Suprapubic skin (tissue), 4 donors: ENCODE measurements at regions not wholly inside any gene's neighbourhood (a gene's known extent, or its start where the extent isn't known, plus 50 kb on each side); places are given as distances from the start of the nearest gene placed in this dataset.

Source experiments
- DNase-seq, 2 donors: peaks; one replicate each; pipeline ENCODE4 v3.0.0-alpha.2; 2019; ENCODE audit warnings: low spot score in 2 of 2
- H3K27ac ChIP-seq: fragments of 200-600 bp; sonication (generic); one replicate; pipeline ENCODE4 v1.5.1; 2019
- H3K27me3 ChIP-seq: fragments of 200-600 bp; sonication (generic); one replicate; pipeline ENCODE4 v1.5.1; 2019
- H3K36me3 ChIP-seq: fragments of 200-600 bp; sonication (generic); one replicate; pipeline ENCODE4 v1.5.1; 2019
- H3K4me1 ChIP-seq: fragments of 200-600 bp; sonication (generic); one replicate; pipeline ENCODE4 v1.5.1; 2019
- H3K4me3 ChIP-seq: fragments of 200-600 bp; sonication (generic); one replicate; pipeline ENCODE4 v1.5.1; 2019; ENCODE audit warnings: mild to moderate bottlenecking
- H3K9me3 ChIP-seq: fragments of 200-600 bp; sonication (generic); one replicate; pipeline ENCODE4 v1.5.1; 2019
- EP300 ChIP-seq: sonication (generic); formaldehyde crosslinking; IDR thresholded peaks from one replicate; pipeline ENCODE4 v1.6.1; 2017; ENCODE audit warnings: antibody characterized with exemption
- POLR2A ChIP-seq, 2 donors: fragments of 450-650 bp; IDR thresholded peaks; one replicate each; pipeline ENCODE4 v1.6.1; 2017; ENCODE audit warnings: antibody characterized with exemption in 2 of 2, mild to moderate bottlenecking in 2 of 2, moderate library complexity in 2 of 2
- POLR2AphosphoS5 ChIP-seq, 3 donors: sonication (generic); formaldehyde crosslinking; IDR thresholded peaks; one replicate each; pipeline ENCODE4 v1.6.1; 2017; ENCODE audit warnings: antibody characterized with exemption in 3 of 3
- WGBS: methylation state at CpG from one replicate; pipeline ENCODE4 v1.1.5; 2018; 5-methylcytosine and 5-hydroxymethylcytosine counted together
- TF ChIP-seq, protein P1 (sequence below), 2 donors: fragments of 200-600 bp in 1 of 2; fragments of 450-650 bp in 1 of 2; sonication (generic) in 1 of 2; IDR thresholded peaks; one replicate each; pipeline ENCODE4 v1.5.1; 2016 to 2019; ENCODE audit warnings: antibody characterized with exemption in 2 of 2, mild to moderate bottlenecking in 1 of 2, moderate library complexity in 1 of 2

DNA sequence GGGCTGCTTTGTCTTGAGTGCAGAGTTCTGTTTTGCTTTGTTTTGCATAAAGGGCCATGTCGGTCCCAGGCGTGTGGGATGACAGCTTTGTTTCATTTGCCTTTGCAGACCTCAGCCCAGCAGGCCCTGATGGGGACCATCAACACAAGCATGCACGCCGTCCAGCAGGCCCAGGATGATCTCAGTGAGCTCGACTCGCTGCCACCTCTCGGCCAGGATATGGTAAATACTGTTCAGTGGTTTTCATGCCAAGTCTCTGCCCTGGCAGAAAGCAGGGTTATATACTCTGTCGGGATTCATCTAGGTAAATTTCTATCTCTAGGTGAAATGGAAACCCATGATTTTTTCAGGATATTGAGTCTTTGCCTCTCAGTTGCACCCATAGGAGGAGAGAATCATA lies 343.9 kb upstream of the TPM1 start:
- H3K4me3 ChIP-seq, result no peak overlapping the region
- WGBS, result 82% methylated on average over 8 of the region's 8 CpGs

GRCh38 chr15:62706317-62706716 lies 336.2 kb upstream of the TPM1 start:
- 48% methylated on average over 2 of the region's 2 CpGs for WGBS
- TF ChIP-seq POLR2AphosphoS5 (IDR thresholded peaks at IDR 0.05), result no peak
- TF ChIP-seq POLR2A (IDR thresholded peaks at IDR 0.05), result no peak
- TF ChIP-seq EP300, result no peak
- TF ChIP-seq, protein P1, sequence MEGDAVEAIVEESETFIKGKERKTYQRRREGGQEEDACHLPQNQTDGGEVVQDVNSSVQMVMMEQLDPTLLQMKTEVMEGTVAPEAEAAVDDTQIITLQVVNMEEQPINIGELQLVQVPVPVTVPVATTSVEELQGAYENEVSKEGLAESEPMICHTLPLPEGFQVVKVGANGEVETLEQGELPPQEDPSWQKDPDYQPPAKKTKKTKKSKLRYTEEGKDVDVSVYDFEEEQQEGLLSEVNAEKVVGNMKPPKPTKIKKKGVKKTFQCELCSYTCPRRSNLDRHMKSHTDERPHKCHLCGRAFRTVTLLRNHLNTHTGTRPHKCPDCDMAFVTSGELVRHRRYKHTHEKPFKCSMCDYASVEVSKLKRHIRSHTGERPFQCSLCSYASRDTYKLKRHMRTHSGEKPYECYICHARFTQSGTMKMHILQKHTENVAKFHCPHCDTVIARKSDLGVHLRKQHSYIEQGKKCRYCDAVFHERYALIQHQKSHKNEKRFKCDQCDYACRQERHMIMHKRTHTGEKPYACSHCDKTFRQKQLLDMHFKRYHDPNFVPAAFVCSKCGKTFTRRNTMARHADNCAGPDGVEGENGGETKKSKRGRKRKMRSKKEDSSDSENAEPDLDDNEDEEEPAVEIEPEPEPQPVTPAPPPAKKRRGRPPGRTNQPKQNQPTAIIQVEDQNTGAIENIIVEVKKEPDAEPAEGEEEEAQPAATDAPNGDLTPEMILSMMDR (IDR thresholded peaks at IDR 0.05), result no peak
- no peak overlapping the region for H3K4me3 ChIP-seq
- H3K27ac ChIP-seq, result no peak overlapping the region
- DNase-seq, result no peak
- H3K27me3 ChIP-seq, result no peaks in the 10 kb centered on the region
- peaks cover 23% of the 10 kb centered on the region for H3K36me3 ChIP-seq
- H3K4me1 ChIP-seq, result no peaks in the 10 kb centered on the region
- no peaks in the 10 kb centered on the region for H3K9me3 ChIP-seq

More for the DNA sequence above, 343.9 kb upstream of the TPM1 start:
- Histone ChIP-seq H3K36me3 (peaks cover 60% of the 10 kb centered on the region), H3K27ac (no peak overlapping the region), H3K4me1 (no peaks in the 10 kb centered on the region), H3K27me3 (no peaks in the 10 kb centered on the region), H3K9me3 (no peaks in the 10 kb centered on the region)
- DNase-seq, result no peak
- TF ChIP-seq POLR2A (IDR thresholded peaks at IDR 0.05) (no peak), POLR2AphosphoS5 (IDR thresholded peaks at IDR 0.05) (no peak), EP300 (no peak)
- TF ChIP-seq, protein P1 (IDR thresholded peaks at IDR 0.05), result no peak

DNA sequence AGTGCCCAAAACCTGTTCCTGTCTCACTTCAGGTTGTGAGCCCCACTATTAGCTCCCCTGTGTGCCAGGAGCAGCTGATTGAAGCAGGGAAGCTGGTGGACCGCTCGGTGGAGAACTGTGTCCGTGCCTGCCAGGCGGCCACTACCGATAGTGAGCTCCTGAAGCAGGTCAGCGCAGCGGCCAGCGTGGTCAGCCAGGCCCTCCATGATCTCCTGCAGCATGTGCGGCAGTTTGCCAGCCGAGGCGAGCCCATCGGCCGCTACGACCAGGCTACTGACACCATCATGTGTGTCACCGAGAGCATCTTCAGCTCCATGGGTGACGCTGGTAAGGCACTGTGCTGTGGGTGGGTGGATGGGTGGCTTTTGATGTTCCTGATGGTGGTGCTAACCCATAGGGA lies 334.1 kb upstream of the TPM1 start:
- H3K4me1 ChIP-seq, result no peaks in the 10 kb centered on the region
- H3K4me3 ChIP-seq, result no peak overlapping the region
- no peaks in the 10 kb centered on the region for H3K27me3 ChIP-seq
- 100% methylated on average over 8 of the region's 16 CpGs for WGBS
- H3K9me3 ChIP-seq, result no peaks in the 10 kb centered on the region
- peaks cover 23% of the 10 kb centered on the region for H3K36me3 ChIP-seq
- no peak for DNase-seq
- no peak for TF ChIP-seq POLR2AphosphoS5 (IDR thresholded peaks at IDR 0.05)
- TF ChIP-seq POLR2A (IDR thresholded peaks at IDR 0.05), result no peak
- TF ChIP-seq, protein P1 (IDR thresholded peaks at IDR 0.05), result no peak
- TF ChIP-seq EP300, result no peak
- H3K27ac ChIP-seq, result no peak overlapping the region

DNA sequence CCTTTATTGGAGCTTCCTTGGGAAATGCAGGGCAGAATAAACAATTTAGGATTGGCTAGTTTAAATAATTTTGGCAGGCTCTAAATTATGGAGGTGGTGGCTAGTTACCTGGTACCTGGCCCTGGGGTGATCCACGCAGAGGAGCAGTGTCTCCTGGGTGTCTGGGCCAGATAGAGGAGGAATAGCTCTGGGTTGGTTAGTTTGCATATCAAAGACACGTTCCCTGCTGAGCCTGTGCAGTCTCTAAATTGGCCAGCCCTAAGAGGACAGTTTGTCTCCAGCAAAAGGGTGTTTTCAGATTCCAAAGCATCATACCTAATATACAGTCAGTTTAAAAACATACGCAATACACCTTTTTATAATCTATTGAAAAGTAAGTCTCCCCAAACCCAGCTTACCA lies 333.3 kb upstream of the TPM1 start:
- no peak overlapping the region for H3K27ac ChIP-seq
- no peak for DNase-seq
- WGBS, result 93% methylated on average over 3 of the region's 3 CpGs
- H3K4me3 ChIP-seq, result no peak overlapping the region
- no peaks in the 10 kb centered on the region for H3K9me3 ChIP-seq
- H3K27me3 ChIP-seq, result no peaks in the 10 kb centered on the region
- TF ChIP-seq POLR2A (IDR thresholded peaks at IDR 0.05) (no peak), POLR2AphosphoS5 (IDR thresholded peaks at IDR 0.05) (no peak), EP300 (no peak)
- TF ChIP-seq, protein P1 (IDR thresholded peaks at IDR 0.05), result no peak
- H3K36me3 ChIP-seq, result peaks cover 19% of the 10 kb centered on the region
- H3K4me1 ChIP-seq, result no peaks in the 10 kb centered on the region

DNA sequence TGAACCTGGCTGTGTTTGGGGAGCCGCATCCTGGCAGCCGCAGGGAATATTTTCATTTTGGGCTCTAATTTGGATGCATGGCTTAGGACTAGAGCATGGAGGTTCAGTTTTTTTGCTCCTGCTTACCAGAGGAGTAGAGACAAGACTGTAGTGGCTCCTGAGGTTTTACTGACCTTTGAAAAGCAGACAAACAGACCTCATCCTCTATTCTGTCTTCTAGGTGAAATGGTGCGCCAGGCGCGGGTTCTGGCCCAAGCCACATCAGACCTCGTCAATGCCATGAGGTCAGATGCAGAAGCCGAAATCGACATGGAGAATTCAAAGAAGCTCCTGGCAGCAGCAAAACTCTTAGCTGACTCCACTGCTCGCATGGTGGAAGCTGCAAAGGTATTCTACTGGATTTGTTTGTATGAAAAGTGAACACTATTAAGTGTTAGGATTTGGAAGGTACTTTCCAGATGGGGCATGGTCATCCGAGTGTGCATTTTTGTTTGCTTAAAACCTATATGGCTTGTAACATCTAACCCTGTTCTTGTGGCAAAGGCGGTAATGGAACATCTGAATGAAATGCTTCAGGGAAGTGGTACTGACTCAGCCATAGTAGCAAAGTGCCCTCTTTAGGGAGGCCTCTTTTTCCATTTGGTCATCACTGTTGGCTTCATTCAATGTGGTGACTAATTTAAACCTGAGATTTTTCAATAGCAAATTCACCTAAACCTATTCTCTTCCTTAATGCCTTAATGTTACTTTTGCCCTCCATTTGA lies 330.7 kb upstream of the TPM1 start:
- DNase-seq, result no peak
- 96% methylated on average over 11 of the region's 11 CpGs for WGBS

More for the DNA sequence above, 330.7 kb upstream of the TPM1 start:
- no peak for TF ChIP-seq EP300
- no peak for TF ChIP-seq POLR2A (IDR thresholded peaks at IDR 0.05)
- TF ChIP-seq, protein P1 (IDR thresholded peaks at IDR 0.05), result no peak
- TF ChIP-seq POLR2AphosphoS5 (IDR thresholded peaks at IDR 0.05), result no peak
- Histone ChIP-seq H3K27ac (no peak overlapping the region), H3K4me3 (no peak overlapping the region), H3K36me3 (peaks cover 34% of the 10 kb centered on the region), H3K27me3 (no peaks in the 10 kb centered on the region), H3K9me3 (no peaks in the 10 kb centered on the region), H3K4me1 (no peaks in the 10 kb centered on the region)
